ENCODE measurements at regions not wholly inside any gene's neighbourhood (a gene's known extent, or its start where the extent isn't known, plus 50 kb on each side); places are given as distances from the start of the nearest gene placed in this dataset.
A peak's percentile ranks its signal among the peaks of the same experiment; 100 is the strongest.

- no peak for DNase-seq (ENCODE audit: low read depth)
- TF ChIP-seq CTCF (IDR thresholded peaks at IDR 0.05; ENCODE audit: insufficient read depth, low read length) = no peak
- no peak overlapping the region for H3K4me3 ChIP-seq (ENCODE audit: low read depth, low read length)
These were observed 78.8 kb upstream of the TDRD3 start for GRCh38 chr13:60318186-60318585.

DNA sequence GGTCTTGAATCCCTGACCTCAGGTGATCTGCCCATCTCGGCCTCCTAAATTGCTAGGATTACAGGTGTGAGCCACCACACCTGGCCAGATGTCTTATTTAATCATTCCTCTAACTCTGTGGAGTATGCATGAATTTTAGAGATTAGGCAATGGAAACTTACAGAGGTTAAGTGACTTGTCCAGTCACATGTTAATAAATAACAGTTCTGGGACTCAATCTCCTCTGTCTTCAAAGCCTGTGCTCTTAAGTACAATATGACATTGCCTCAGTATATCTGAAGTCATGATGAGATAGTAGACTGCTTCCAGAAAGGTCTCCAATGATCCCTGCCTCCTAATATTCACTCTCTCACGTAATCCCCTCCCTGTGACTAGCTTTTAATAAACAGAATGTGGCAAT, 72.9 kb upstream of the TDRD3 start:
- no peak for TF ChIP-seq CTCF (IDR thresholded peaks at IDR 0.05; ENCODE audit: insufficient read depth, low read length)
- DNase-seq (ENCODE audit: low read depth) = no peak
- no peak overlapping the region for H3K4me3 ChIP-seq (ENCODE audit: low read depth, low read length)

GRCh38 chr13:60326273-60326672, 70.7 kb upstream of the TDRD3 start:
- no peak overlapping the region for H3K4me3 ChIP-seq (ENCODE audit: low read depth, low read length)
- no peak for DNase-seq (ENCODE audit: low read depth)
- TF ChIP-seq CTCF (IDR thresholded peaks at IDR 0.05; ENCODE audit: insufficient read depth, low read length) = no peak

- no peak for DNase-seq (ENCODE audit: low read depth)
- TF ChIP-seq CTCF (IDR thresholded peaks at IDR 0.05; ENCODE audit: insufficient read depth, low read length) = no peak
- no peak overlapping the region for H3K4me3 ChIP-seq (ENCODE audit: low read depth, low read length)
These were observed 69.5 kb upstream of the TDRD3 start for GRCh38 chr13:60327511-60327910.

- no peak for TF ChIP-seq CTCF (IDR thresholded peaks at IDR 0.05; ENCODE audit: insufficient read depth, low read length)
- H3K4me3 ChIP-seq (ENCODE audit: low read depth, low read length) = no peak overlapping the region
- no peak for DNase-seq (ENCODE audit: low read depth)
These were observed 68.9 kb upstream of the TDRD3 start for GRCh38 chr13:60328073-60328472.

DNA sequence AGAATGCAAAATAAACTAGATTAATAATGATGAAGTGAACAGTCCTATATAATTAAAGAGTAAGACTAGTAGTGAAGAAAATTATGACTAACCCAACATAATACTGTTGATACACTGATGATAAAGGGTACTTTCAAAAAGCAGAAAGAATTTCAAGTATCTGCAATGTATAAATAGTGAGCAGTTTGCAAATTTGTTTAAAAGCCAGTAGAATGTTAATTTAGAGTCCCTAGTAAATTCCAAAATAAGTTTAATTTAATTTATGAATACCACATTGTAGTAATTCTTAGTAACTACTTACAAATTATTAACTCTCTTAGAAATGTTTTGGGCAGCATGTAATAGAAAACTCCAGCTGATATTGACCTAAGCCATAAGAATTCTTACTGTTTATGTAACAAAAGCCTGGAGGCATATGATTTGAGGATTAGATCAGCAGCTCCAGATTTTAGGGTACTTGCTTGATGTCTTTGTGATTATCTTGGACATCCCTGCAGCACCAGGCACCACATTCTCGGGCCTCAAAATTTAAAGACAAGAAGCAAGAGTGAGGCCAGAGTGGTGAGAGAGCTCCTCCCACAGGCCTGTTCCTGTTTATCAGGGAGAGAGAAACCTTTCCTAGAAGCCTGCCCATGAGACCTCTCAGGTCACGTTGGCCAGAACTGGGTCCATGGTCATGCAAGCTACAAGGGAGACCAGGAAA, 67.6 kb upstream of the TDRD3 start:
- TF ChIP-seq CTCF (IDR thresholded peaks at IDR 0.05; ENCODE audit: insufficient read depth, low read length) = peak; percentile 44
- no peak overlapping the region for H3K4me3 ChIP-seq (ENCODE audit: low read depth, low read length)
- DNase-seq (ENCODE audit: low read depth) = peak; percentile 48

Data from fibroblast of the aortic adventitia (primary cell).